ENCODE measurements at regions not wholly inside any gene's neighbourhood (a gene's known extent, or its start where the extent isn't known, plus 50 kb on each side); places are given as distances from the start of the nearest gene placed in this dataset.

- TF ChIP-seq FOXP2 (optimal IDR thresholded peaks at IDR 0.05; ENCODE audit: borderline replicate concordance, extremely low read depth, extremely low read length, insufficient read depth) (no peak), POLR2AphosphoS5 (IDR thresholded peaks at IDR 0.05; ENCODE audit: low read depth, low read length) (no peak), TAF1 (IDR thresholded peaks at IDR 0.05; ENCODE audit: borderline replicate concordance, insufficient read depth, low read length) (no peak), REST (IDR thresholded peaks at IDR 0.05; ENCODE audit: insufficient read depth in 1 of 2, low read depth in 2 of 2, low read length in 2 of 2) (no peak), SIN3A (IDR thresholded peaks at IDR 0.05; ENCODE audit: borderline replicate concordance, insufficient read depth, low read length) (no peak)
These were observed 127.4 kb upstream of the MAP1LC3B2 start for GRCh38 chr12:116431677-116432300.

- TF ChIP-seq FOXP2 (optimal IDR thresholded peaks at IDR 0.05; ENCODE audit: borderline replicate concordance, extremely low read depth, extremely low read length, insufficient read depth) (no peak), SIN3A (IDR thresholded peaks at IDR 0.05; ENCODE audit: borderline replicate concordance, insufficient read depth, low read length) (no peak), REST (IDR thresholded peaks at IDR 0.05; ENCODE audit: insufficient read depth in 1 of 2, low read depth in 2 of 2, low read length in 2 of 2) (no peak), TAF1 (IDR thresholded peaks at IDR 0.05; ENCODE audit: borderline replicate concordance, insufficient read depth, low read length) (no peak), POLR2AphosphoS5 (IDR thresholded peaks at IDR 0.05; ENCODE audit: low read depth, low read length) (no peak)
These were observed 126.8 kb upstream of the MAP1LC3B2 start for GRCh38 chr12:116432314-116432750.

- no peak for TF ChIP-seq FOXP2 (optimal IDR thresholded peaks at IDR 0.05; ENCODE audit: borderline replicate concordance, extremely low read depth, extremely low read length, insufficient read depth)
- TF ChIP-seq POLR2AphosphoS5 (IDR thresholded peaks at IDR 0.05; ENCODE audit: low read depth, low read length): no peak
- TF ChIP-seq REST (IDR thresholded peaks at IDR 0.05; ENCODE audit: insufficient read depth in 1 of 2, low read depth in 2 of 2, low read length in 2 of 2): no peak
- no peak for TF ChIP-seq SIN3A (IDR thresholded peaks at IDR 0.05; ENCODE audit: borderline replicate concordance, insufficient read depth, low read length)
- TF ChIP-seq TAF1 (IDR thresholded peaks at IDR 0.05; ENCODE audit: borderline replicate concordance, insufficient read depth, low read length): no peak
These were observed 125.9 kb upstream of the MAP1LC3B2 start for GRCh38 chr12:116433249-116433648.

- TF ChIP-seq REST (IDR thresholded peaks at IDR 0.05; ENCODE audit: insufficient read depth in 1 of 2, low read depth in 2 of 2, low read length in 2 of 2) (no peak), TAF1 (IDR thresholded peaks at IDR 0.05; ENCODE audit: borderline replicate concordance, insufficient read depth, low read length) (no peak), POLR2AphosphoS5 (IDR thresholded peaks at IDR 0.05; ENCODE audit: low read depth, low read length) (no peak), FOXP2 (optimal IDR thresholded peaks at IDR 0.05; ENCODE audit: borderline replicate concordance, extremely low read depth, extremely low read length, insufficient read depth) (peak; percentile 48), SIN3A (IDR thresholded peaks at IDR 0.05; ENCODE audit: borderline replicate concordance, insufficient read depth, low read length) (no peak)
These were observed 124.8 kb upstream of the MAP1LC3B2 start for GRCh38 chr12:116434155-116435011.

Data from PFSK-1 (cell line).